ENCODE measurements at regions not wholly inside any gene's neighbourhood (a gene's known extent, or its start where the extent isn't known, plus 50 kb on each side); places are given as distances from the start of the nearest gene placed in this dataset.
"Not testable (repeated sequence)": the region's sequence is repeated elsewhere in the genome, so short reads cannot be mapped to it uniquely, and the experiment has no call there.

GRCh38 chr7:114169389-114169788 lies 245.2 kb upstream of the FOXP2 start:
- not testable (repeated sequence) for TF ChIP-seq CTCF (IDR thresholded peaks at IDR 0.05); ZFX (IDR thresholded peaks at IDR 0.05; ENCODE audit: borderline replicate concordance)
